ENCODE measurements at regions not wholly inside any gene's neighbourhood (a gene's known extent, or its start where the extent isn't known, plus 50 kb on each side); places are given as distances from the start of the nearest gene placed in this dataset.

GRCh38 chr12:89238593-89238992, 113.7 kb downstream of the DUSP6 start:
- TF ChIP-seq CTCF (conservative IDR thresholded peaks at IDR 0.05; ENCODE audit: low read length) (no peak), EZH2phosphoT487 (IDR thresholded peaks at IDR 0.05; ENCODE audit: borderline replicate concordance, low read depth, low read length) (no peak)
